ENCODE measurements at regions not wholly inside any gene's neighbourhood (a gene's known extent, or its start where the extent isn't known, plus 50 kb on each side); places are given as distances from the start of the nearest gene placed in this dataset.

DNA sequence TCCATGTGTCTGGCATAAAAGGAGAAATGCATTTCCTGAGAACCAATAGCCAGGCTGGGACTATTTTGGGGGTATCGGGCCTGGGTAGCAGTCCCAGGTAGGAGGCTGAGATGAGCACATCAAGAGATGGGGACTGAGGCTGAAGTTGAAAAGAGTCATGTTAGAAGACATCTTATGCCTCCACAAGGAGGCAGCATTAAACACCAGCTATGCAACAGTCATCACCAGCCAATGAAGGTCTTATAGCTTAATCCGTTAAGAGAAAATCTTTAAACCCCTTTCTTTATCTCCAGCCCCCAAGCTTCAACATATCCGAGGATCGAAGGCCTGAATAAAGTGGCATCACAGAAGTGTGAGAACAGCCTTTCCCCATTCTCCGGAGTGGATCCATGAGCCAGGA is 640.7 kb upstream of the PTBP2 start:
- CTCF ChIA-PET = interaction anchor here (1.0 to 1.4 kb wide), 2 partner anchors 163 to 764 kb away, joined by 3 to 4 read pairs; no protein-coding TSS in a partner anchor

More for the DNA sequence above, 640.7 kb upstream of the PTBP2 start:
- no peak overlapping the region for H3K4me2 ChIP-seq (ENCODE audit: insufficient read depth, low read length)
- H2AFZ ChIP-seq (ENCODE audit: low read depth, low read length) = no peak overlapping the region
- FAIRE-seq = no peak
- H3K9me1 ChIP-seq (replicated peaks; ENCODE audit: control insufficient read depth, extremely low read depth, insufficient read depth, low read length) = no peaks in the 10 kb centered on the region
- intact Hi-C loops (cut with micrococcal nuclease) = loop anchor here (5.0 kb wide), 2 partner anchors 164 to 766 kb away; no protein-coding TSS in a partner anchor
- dilution Hi-C loops (cut with MboI; ENCODE audit: extremely low pct_ligation_motif_present, low sequenced_read_pairs) = no loop called here
- DNase-seq (ENCODE audit: low read depth, low spot score) = no peak
- no peaks in the 10 kb centered on the region for H3K27me3 ChIP-seq (ENCODE audit: control insufficient read depth in 2 of 2, insufficient read depth in 2 of 2, low read length in 2 of 2)
- no peak for TF ChIP-seq MYC (IDR thresholded peaks at IDR 0.05; ENCODE audit: low read depth, low read length)
- no peak for TF ChIP-seq GATA2 (IDR thresholded peaks at IDR 0.05; ENCODE audit: insufficient read depth, insufficient read length, low read depth, low read length)
- no peak for TF ChIP-seq FOS (IDR thresholded peaks at IDR 0.05; ENCODE audit: borderline replicate concordance, insufficient read depth, low read length)
- no peak for TF ChIP-seq EZH2 (IDR thresholded peaks at IDR 0.05; ENCODE audit: borderline replicate concordance, low read depth, low read length, severe bottlenecking)
- no peak for TF ChIP-seq JUN (IDR thresholded peaks at IDR 0.05; ENCODE audit: borderline replicate concordance, insufficient read depth, insufficient read length, low read depth)
- no peak for TF ChIP-seq POLR2AphosphoS5 (IDR thresholded peaks at IDR 0.05; ENCODE audit: insufficient read depth, low read depth, low read length)
- no peak for TF ChIP-seq POLR2A (IDR thresholded peaks at IDR 0.05; ENCODE audit: low read depth, low read length)
- TF ChIP-seq, protein P1, sequence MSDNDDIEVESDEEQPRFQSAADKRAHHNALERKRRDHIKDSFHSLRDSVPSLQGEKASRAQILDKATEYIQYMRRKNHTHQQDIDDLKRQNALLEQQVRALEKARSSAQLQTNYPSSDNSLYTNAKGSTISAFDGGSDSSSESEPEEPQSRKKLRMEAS (IDR thresholded peaks at IDR 0.05; ENCODE audit: insufficient read depth, insufficient read length) = no peak
- TF ChIP-seq, protein P2, sequence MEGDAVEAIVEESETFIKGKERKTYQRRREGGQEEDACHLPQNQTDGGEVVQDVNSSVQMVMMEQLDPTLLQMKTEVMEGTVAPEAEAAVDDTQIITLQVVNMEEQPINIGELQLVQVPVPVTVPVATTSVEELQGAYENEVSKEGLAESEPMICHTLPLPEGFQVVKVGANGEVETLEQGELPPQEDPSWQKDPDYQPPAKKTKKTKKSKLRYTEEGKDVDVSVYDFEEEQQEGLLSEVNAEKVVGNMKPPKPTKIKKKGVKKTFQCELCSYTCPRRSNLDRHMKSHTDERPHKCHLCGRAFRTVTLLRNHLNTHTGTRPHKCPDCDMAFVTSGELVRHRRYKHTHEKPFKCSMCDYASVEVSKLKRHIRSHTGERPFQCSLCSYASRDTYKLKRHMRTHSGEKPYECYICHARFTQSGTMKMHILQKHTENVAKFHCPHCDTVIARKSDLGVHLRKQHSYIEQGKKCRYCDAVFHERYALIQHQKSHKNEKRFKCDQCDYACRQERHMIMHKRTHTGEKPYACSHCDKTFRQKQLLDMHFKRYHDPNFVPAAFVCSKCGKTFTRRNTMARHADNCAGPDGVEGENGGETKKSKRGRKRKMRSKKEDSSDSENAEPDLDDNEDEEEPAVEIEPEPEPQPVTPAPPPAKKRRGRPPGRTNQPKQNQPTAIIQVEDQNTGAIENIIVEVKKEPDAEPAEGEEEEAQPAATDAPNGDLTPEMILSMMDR (IDR thresholded peaks at IDR 0.05; ENCODE audit: extremely low read depth in 1 of 2, insufficient read depth in 1 of 2, low read depth in 1 of 2, low read length in 2 of 2) = no peak
- no peaks in the 10 kb centered on the region for H3K9me3 ChIP-seq (replicated peaks; ENCODE audit: control insufficient read depth, insufficient read depth, low read length)
- H3K27ac ChIP-seq (ENCODE audit: insufficient read depth, low read depth, low read length) = no peak overlapping the region
- H3K36me3 ChIP-seq (ENCODE audit: control insufficient read depth in 2 of 2, extremely low read depth in 1 of 2, insufficient read depth in 2 of 2, low read length in 2 of 2) = no peaks in the 10 kb centered on the region
- no TSS peak for BruUV-seq (replicated peaks)
- no peaks in the 10 kb centered on the region for H3K79me2 ChIP-seq (ENCODE audit: control insufficient read depth, insufficient read depth, low read length)
- no peaks in the 10 kb centered on the region for H3K4me1 ChIP-seq (ENCODE audit: control insufficient read depth, extremely low read depth, insufficient read depth, low read length)
- no peak overlapping the region for H3K4me3 ChIP-seq (replicated peaks in 1 of 3; ENCODE audit: insufficient read depth in 1 of 3, low read depth in 1 of 3, low read length in 3 of 3)
- H4K20me1 ChIP-seq (replicated peaks; ENCODE audit: control insufficient read depth, extremely low read depth, insufficient read depth, low read length) = no peaks in the 10 kb centered on the region
- H3K9ac ChIP-seq (replicated peaks; ENCODE audit: extremely low read depth, insufficient read depth, low read length) = no peak overlapping the region
- POLR2A ChIA-PET = no interaction called here

Measured in endothelial cell of umbilical vein (primary cell).